RWPE2 (cell line): ENCODE measurements at regions not wholly inside any gene's neighbourhood (a gene's known extent, or its start where the extent isn't known, plus 50 kb on each side); places are given as distances from the start of the nearest gene placed in this dataset.

Experiments
- ATAC-seq: fragments of 200-7000 bp; cut with Tn5 transposase; 3 replicates; pipeline ENCODE4 v1.9.1; 2021; ENCODE audit warnings: low read depth
- DNase-seq: peaks from one replicate; pipeline ENCODE4 v3.0.0-alpha.2; 2020; ENCODE audit warnings: low spot score
- H3K27ac ChIP-seq: fragments of 450-650 bp; 2 replicates; pipeline ENCODE4 v1.5.1; 2017; ENCODE audit warnings: mild to moderate bottlenecking; ENCODE audit not compliant: poor library complexity, severe bottlenecking
- H3K27me3 ChIP-seq: fragments of 250-450 bp; sonication (Bioruptor Pico); 2 replicates; pipeline ENCODE4 v1.5.1; 2021; ENCODE audit warnings: mild to moderate bottlenecking, moderate library complexity; ENCODE audit not compliant: insufficient read depth, poor library complexity, severe bottlenecking
- H3K36me3 ChIP-seq: fragments of 250-450 bp; sonication (Bioruptor Pico); 2 replicates; pipeline ENCODE4 v1.5.1; 2020; ENCODE audit warnings: low read depth, mild to moderate bottlenecking, moderate library complexity
- H3K4me1 ChIP-seq: fragments of 250-450 bp; sonication (Bioruptor Pico); 2 replicates; pipeline ENCODE4 v1.5.1; 2021; ENCODE audit warnings: mild to moderate bottlenecking, moderate library complexity; ENCODE audit not compliant: insufficient read depth, poor library complexity, severe bottlenecking
- H3K4me3 ChIP-seq: fragments of 250-450 bp; sonication (Bioruptor Pico); 2 replicates; pipeline ENCODE4 v1.5.1; 2021; ENCODE audit warnings: mild to moderate bottlenecking, moderate library complexity; ENCODE audit not compliant: severe bottlenecking
- H3K9me3 ChIP-seq: fragments of 250-450 bp; sonication (Bioruptor Pico); 2 replicates; pipeline ENCODE4 v1.5.1; 2021; ENCODE audit warnings: mild to moderate bottlenecking, moderate library complexity; ENCODE audit not compliant: severe bottlenecking
- CTCF ChIP-seq: fragments of 450-650 bp; IDR thresholded peaks from one replicate; pipeline ENCODE4 v1.5.1; 2017; ENCODE audit warnings: mild to moderate bottlenecking, moderate library complexity; ENCODE audit not compliant: poor library complexity, severe bottlenecking

- H3K4me1 ChIP-seq, result no peaks in the 10 kb centered on the region
- ATAC-seq (no peak), DNase-seq (no peak)
- H3K9me3 ChIP-seq, result no peaks in the 10 kb centered on the region
- TF ChIP-seq CTCF, result no peak
- H3K4me3 ChIP-seq, result no peak overlapping the region
- no peaks in the 10 kb centered on the region for H3K27me3 ChIP-seq
- no peak overlapping the region for H3K27ac ChIP-seq
- no peaks in the 10 kb centered on the region for H3K36me3 ChIP-seq
These were observed 435.0 kb downstream of the RND3 start for GRCh38 chr2:150052457-150052856.

GRCh38 chr2:150051004-150051403, 436.5 kb downstream of the RND3 start:
- no peak overlapping the region for H3K27ac ChIP-seq
- ATAC-seq, result no peak
- TF ChIP-seq CTCF, result no peak

GRCh38 chr2:150050036-150050435, 437.4 kb downstream of the RND3 start:
- Histone ChIP-seq H3K9me3 (no peaks in the 10 kb centered on the region), H3K27ac (no peak overlapping the region), H3K4me3 (no peak overlapping the region), H3K36me3 (no peaks in the 10 kb centered on the region), H3K27me3 (no peaks in the 10 kb centered on the region), H3K4me1 (peaks cover 15% of the 10 kb centered on the region)
- DNase-seq (no peak), ATAC-seq (no peak)
- no peak for TF ChIP-seq CTCF

More at GRCh38 chr2:150051004-150051403, 436.5 kb downstream of the RND3 start:
- no peak overlapping the region for H3K4me3 ChIP-seq
- H3K36me3 ChIP-seq, result no peaks in the 10 kb centered on the region
- H3K9me3 ChIP-seq, result no peaks in the 10 kb centered on the region
- no peaks in the 10 kb centered on the region for H3K27me3 ChIP-seq
- no peak for DNase-seq
- peaks cover 5% of the 10 kb centered on the region for H3K4me1 ChIP-seq

GRCh38 chr2:150047620-150048222, 439.7 kb downstream of the RND3 start:
- no peak for TF ChIP-seq CTCF
- no peak for DNase-seq
- H3K27me3 ChIP-seq, result no peaks in the 10 kb centered on the region
- H3K9me3 ChIP-seq, result no peaks in the 10 kb centered on the region
- H3K27ac ChIP-seq, result no peak overlapping the region
- H3K36me3 ChIP-seq, result no peaks in the 10 kb centered on the region
- no peak overlapping the region for H3K4me3 ChIP-seq
- ATAC-seq, result no peak
- peaks cover 15% of the 10 kb centered on the region for H3K4me1 ChIP-seq

GRCh38 chr2:150046810-150047209, 440.7 kb downstream of the RND3 start:
- H3K9me3 ChIP-seq, result no peaks in the 10 kb centered on the region
- H3K27ac ChIP-seq, result no peak overlapping the region
- no peak for ATAC-seq
- TF ChIP-seq CTCF, result no peak
- no peak overlapping the region for H3K4me3 ChIP-seq
- no peaks in the 10 kb centered on the region for H3K27me3 ChIP-seq
- H3K4me1 ChIP-seq, result peaks cover 15% of the 10 kb centered on the region
- DNase-seq, result no peak
- H3K36me3 ChIP-seq, result no peaks in the 10 kb centered on the region
